ENCODE measurements at regions not wholly inside any gene's neighbourhood (a gene's known extent, or its start where the extent isn't known, plus 50 kb on each side); places are given as distances from the start of the nearest gene placed in this dataset.
"Not testable (repeated sequence)": the region's sequence is repeated elsewhere in the genome, so short reads cannot be mapped to it uniquely, and the experiment has no call there.

DNA sequence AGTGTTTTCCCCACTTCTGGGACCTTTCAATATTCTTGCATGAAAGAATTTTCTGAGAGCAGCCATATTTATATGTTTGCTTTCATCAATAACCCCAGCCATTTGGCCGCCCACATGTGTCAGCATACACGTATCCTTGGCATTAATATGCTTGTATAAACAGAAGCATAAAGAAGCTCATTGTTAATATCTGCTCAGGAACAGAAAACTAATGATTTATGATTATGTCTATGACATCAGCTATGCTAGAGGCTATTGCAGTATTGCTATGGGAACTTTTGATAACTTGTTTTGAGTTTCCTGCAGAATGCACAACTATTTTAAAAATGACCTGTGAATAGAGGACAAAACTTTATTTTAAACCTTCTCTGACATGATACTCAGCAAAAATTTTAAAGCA is 300.9 kb upstream of the MTPN start:
- ChIA-PET CTCF (no interaction called here), POLR2A (no interaction called here)
- no peak for TF ChIP-seq SUZ12 (IDR thresholded peaks at IDR 0.05)
- no peak for TF ChIP-seq FOXK2 (IDR thresholded peaks at IDR 0.05)
- TF ChIP-seq FOXA1 (IDR thresholded peaks at IDR 0.05) = no peak
- no peak for TF ChIP-seq BHLHE40 (IDR thresholded peaks at IDR 0.05; ENCODE audit: borderline replicate concordance)
- no peak for TF ChIP-seq FOXM1 (IDR thresholded peaks at IDR 0.05; ENCODE audit: borderline replicate concordance)
- no peak for TF ChIP-seq CTBP1 (IDR thresholded peaks at IDR 0.05; ENCODE audit: borderline replicate concordance)
- TF ChIP-seq ELF4 (IDR thresholded peaks at IDR 0.05) = no peak
- TF ChIP-seq ARNT (IDR thresholded peaks at IDR 0.05) = no peak
- TF ChIP-seq SP1 (IDR thresholded peaks at IDR 0.05) = no peak
- TF ChIP-seq NFRKB (IDR thresholded peaks at IDR 0.05) = no peak
- TF ChIP-seq L3MBTL2 (conservative IDR thresholded peaks at IDR 0.05) = no peak
- no peak for TF ChIP-seq TARDBP (IDR thresholded peaks at IDR 0.05)
- no peak for TF ChIP-seq LEF1 (IDR thresholded peaks at IDR 0.05; ENCODE audit: borderline replicate concordance)
- TF ChIP-seq ZNF384 (IDR thresholded peaks at IDR 0.05) = no peak
- TF ChIP-seq, protein P1, sequence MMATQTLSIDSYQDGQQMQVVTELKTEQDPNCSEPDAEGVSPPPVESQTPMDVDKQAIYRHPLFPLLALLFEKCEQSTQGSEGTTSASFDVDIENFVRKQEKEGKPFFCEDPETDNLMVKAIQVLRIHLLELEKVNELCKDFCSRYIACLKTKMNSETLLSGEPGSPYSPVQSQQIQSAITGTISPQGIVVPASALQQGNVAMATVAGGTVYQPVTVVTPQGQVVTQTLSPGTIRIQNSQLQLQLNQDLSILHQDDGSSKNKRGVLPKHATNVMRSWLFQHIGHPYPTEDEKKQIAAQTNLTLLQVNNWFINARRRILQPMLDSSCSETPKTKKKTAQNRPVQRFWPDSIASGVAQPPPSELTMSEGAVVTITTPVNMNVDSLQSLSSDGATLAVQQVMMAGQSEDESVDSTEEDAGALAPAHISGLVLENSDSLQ (IDR thresholded peaks at IDR 0.05) = no peak
- no peak for TF ChIP-seq HDGF (IDR thresholded peaks at IDR 0.05; ENCODE audit: borderline replicate concordance)

GRCh38 chr7:136275794-136276193 is 298.6 kb upstream of the MTPN start:
- CTCF ChIA-PET = interaction anchor here (0.7 kb wide), 1 partner anchor 595 kb away, joined by 3 read pairs; no protein-coding TSS in a partner anchor
- DNase-seq (ENCODE audit: extremely low spot score) = no peak
- POLR2A ChIA-PET = no interaction called here
- no peak for TF ChIP-seq BHLHE40 (IDR thresholded peaks at IDR 0.05; ENCODE audit: borderline replicate concordance)
- TF ChIP-seq TARDBP (IDR thresholded peaks at IDR 0.05) = no peak
- TF ChIP-seq LEF1 (IDR thresholded peaks at IDR 0.05; ENCODE audit: borderline replicate concordance) = no peak
- TF ChIP-seq SUZ12 (IDR thresholded peaks at IDR 0.05) = no peak
- no peak for TF ChIP-seq HDGF (IDR thresholded peaks at IDR 0.05; ENCODE audit: borderline replicate concordance)
- no peak for TF ChIP-seq SP1 (IDR thresholded peaks at IDR 0.05)
- TF ChIP-seq ZNF384 (IDR thresholded peaks at IDR 0.05) = no peak
- TF ChIP-seq FOXA1 (IDR thresholded peaks at IDR 0.05) = no peak
- TF ChIP-seq FOXK2 (IDR thresholded peaks at IDR 0.05) = no peak
- no peak for TF ChIP-seq ARNT (IDR thresholded peaks at IDR 0.05)

More for the DNA sequence above, 300.9 kb upstream of the MTPN start:
- DNase-seq (ENCODE audit: extremely low spot score) = no peak

DNA sequence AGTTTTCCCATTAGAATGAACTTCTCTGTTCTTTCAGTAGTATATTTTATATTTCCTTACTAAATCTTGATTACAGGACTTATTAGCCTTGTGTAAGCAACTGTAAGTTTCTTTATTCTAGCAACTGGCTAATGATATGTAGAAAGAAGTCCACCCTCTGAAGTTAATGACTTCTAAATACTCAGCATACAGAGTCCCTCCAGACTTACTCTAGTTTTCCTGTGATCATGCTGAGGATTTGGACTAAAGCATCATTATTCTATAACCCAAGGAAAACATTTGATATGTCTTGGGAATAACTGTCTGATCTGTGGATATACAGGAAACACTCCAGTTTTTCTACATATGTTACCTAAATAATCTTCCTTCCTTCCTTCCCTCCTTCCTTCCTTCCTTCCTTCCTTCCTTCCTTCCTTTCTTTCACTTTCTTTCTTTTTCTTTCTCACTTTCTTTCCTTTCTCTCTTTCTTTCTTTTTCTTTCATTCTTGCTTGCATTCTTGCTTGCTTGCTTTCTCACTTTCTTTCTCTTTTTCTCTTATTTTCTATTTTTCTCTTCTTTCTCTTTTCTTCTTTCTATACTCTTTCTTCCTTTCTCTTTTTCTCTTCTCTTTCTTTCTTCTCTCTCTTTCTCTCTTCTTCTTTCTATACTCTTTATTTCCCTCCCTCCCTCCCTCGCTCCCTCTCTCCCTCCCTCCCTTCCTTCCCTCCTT is 297.6 kb upstream of the MTPN start:
- TF ChIP-seq NFRKB (IDR thresholded peaks at IDR 0.05) = no peak
- no peak for TF ChIP-seq CTBP1 (IDR thresholded peaks at IDR 0.05; ENCODE audit: borderline replicate concordance)
- TF ChIP-seq ARNT (IDR thresholded peaks at IDR 0.05) = no peak
- TF ChIP-seq FOXA1 (IDR thresholded peaks at IDR 0.05) = no peak
- TF ChIP-seq HDGF (IDR thresholded peaks at IDR 0.05; ENCODE audit: borderline replicate concordance) = no peak
- no peak for TF ChIP-seq FOXK2 (IDR thresholded peaks at IDR 0.05)
- TF ChIP-seq ELF4 (IDR thresholded peaks at IDR 0.05) = no peak
- no peak for TF ChIP-seq ZNF384 (IDR thresholded peaks at IDR 0.05)
- TF ChIP-seq SP1 (IDR thresholded peaks at IDR 0.05) = no peak
- TF ChIP-seq TARDBP (IDR thresholded peaks at IDR 0.05) = no peak
- no peak for TF ChIP-seq BHLHE40 (IDR thresholded peaks at IDR 0.05; ENCODE audit: borderline replicate concordance)
- no peak for TF ChIP-seq SUZ12 (IDR thresholded peaks at IDR 0.05)
- ChIA-PET CTCF (interaction anchor here (0.7 kb wide), 1 partner anchor 594 kb away, joined by 3 read pairs; no protein-coding TSS in a partner anchor), POLR2A (no interaction called here)
- no peak for DNase-seq (ENCODE audit: extremely low spot score)

- TF ChIP-seq ARNT (IDR thresholded peaks at IDR 0.05) (no peak), BHLHE40 (IDR thresholded peaks at IDR 0.05; ENCODE audit: borderline replicate concordance) (no peak), HDGF (IDR thresholded peaks at IDR 0.05; ENCODE audit: borderline replicate concordance) (no peak), NFRKB (IDR thresholded peaks at IDR 0.05) (no peak), FOXK2 (IDR thresholded peaks at IDR 0.05) (no peak), ZNF384 (IDR thresholded peaks at IDR 0.05) (no peak), LEF1 (IDR thresholded peaks at IDR 0.05; ENCODE audit: borderline replicate concordance) (no peak)
- CTCF ChIA-PET = no interaction called here
- POLR2A ChIA-PET = no interaction called here
- no peak for DNase-seq (ENCODE audit: extremely low spot score)
Measured at GRCh38 chr7:136272934-136273333, 295.8 kb upstream of the MTPN start.

GRCh38 chr7:136267822-136268221 is 290.7 kb upstream of the MTPN start:
- DNase-seq (ENCODE audit: extremely low spot score) = no peak
- POLR2A ChIA-PET = no interaction called here
- CTCF ChIA-PET = no interaction called here
- TF ChIP-seq LEF1 (IDR thresholded peaks at IDR 0.05; ENCODE audit: borderline replicate concordance) (no peak), ELF4 (IDR thresholded peaks at IDR 0.05) (no peak), ARNT (IDR thresholded peaks at IDR 0.05) (no peak), NFRKB (IDR thresholded peaks at IDR 0.05) (no peak), FOXA1 (IDR thresholded peaks at IDR 0.05) (no peak), ZNF384 (IDR thresholded peaks at IDR 0.05) (no peak), SUZ12 (IDR thresholded peaks at IDR 0.05) (no peak), FOXM1 (IDR thresholded peaks at IDR 0.05; ENCODE audit: borderline replicate concordance) (no peak), FOXK2 (IDR thresholded peaks at IDR 0.05) (no peak), L3MBTL2 (conservative IDR thresholded peaks at IDR 0.05) (no peak)

DNA sequence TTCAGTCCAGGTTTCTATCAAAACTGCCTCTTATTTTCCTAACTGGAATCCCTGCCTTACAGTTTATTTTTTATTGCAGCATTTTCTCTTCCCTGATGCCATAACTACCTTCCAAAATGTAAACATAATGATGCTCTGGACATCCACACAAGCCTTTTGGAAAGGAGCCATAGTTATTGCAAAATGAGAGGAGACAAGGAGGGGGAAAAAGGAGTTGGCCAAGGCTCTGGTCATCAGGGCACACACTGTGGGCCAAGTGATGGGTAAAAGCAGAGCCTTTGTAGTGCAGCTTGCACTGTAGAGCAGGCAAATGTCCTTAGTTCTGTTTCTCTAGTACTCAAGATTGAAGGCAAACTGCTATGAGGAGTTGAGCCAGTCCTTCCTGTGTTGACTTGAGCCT is 289.3 kb upstream of the MTPN start:
- DNase-seq (ENCODE audit: extremely low spot score) = no peak
- ChIA-PET POLR2A (no interaction called here), CTCF (no interaction called here)
- TF ChIP-seq CTBP1 (IDR thresholded peaks at IDR 0.05; ENCODE audit: borderline replicate concordance) = no peak
- no peak for TF ChIP-seq HDGF (IDR thresholded peaks at IDR 0.05; ENCODE audit: borderline replicate concordance)
- TF ChIP-seq LEF1 (IDR thresholded peaks at IDR 0.05; ENCODE audit: borderline replicate concordance) = no peak
- TF ChIP-seq ZNF384 (IDR thresholded peaks at IDR 0.05) = no peak
- TF ChIP-seq NFRKB (IDR thresholded peaks at IDR 0.05) = no peak
- TF ChIP-seq, protein P1 (IDR thresholded peaks at IDR 0.05) = no peak

- POLR2A ChIA-PET; CTCF ChIA-PET; DNase-seq (ENCODE audit: extremely low spot score): not testable (repeated sequence)
Measured at GRCh38 chr7:136264304-136264703, 287.1 kb upstream of the MTPN start.

DNA sequence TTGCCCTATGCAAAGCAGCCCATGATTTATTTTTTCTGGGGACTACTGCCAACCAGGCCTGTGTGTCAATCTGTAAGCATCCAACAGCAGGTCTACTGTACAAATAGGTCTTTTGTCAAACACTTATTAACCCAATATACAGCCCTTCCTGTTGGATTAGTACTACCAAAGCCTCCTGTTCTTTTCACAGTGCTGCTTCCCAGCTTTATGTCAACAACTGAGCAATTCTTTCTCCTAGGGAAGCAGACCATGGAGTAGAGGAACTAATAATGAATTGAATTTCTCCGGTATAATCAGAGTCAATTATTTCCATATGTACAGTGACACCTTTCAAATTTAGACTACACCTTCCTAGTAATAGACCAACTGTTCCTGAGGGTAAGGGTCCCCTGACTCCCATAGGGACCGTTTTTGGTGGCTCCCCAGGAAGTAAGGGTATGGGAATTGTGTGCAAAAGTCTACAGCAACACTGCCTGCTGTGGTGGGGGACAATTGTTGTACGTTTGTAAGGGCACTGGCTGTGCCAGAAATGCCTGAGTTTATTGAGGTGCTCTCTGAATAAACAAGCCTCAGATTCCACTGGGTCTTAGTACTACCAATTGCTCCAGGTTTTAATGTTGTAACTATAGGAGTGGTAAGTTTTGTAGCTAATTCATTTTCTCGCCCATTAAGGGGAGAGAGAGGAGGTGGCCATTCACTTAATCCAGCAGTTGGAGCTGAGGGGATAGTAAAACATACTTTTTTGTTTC is 286.1 kb upstream of the MTPN start:
- CTCF ChIA-PET; POLR2A ChIA-PET; DNase-seq (ENCODE audit: extremely low spot score): not testable (repeated sequence)

- CTCF ChIA-PET; DNase-seq (ENCODE audit: extremely low spot score); POLR2A ChIA-PET: not testable (repeated sequence)
Measured at GRCh38 chr7:136260591-136260990, 283.4 kb upstream of the MTPN start.

Data from HEK293T (cell line).